Activated T-cell treated with anti-CD3 and anti-CD28 coated beads for 1 hour (primary cell): ENCODE measurements at regions not wholly inside any gene's neighbourhood (a gene's known extent, or its start where the extent isn't known, plus 50 kb on each side); places are given as distances from the start of the nearest gene placed in this dataset.

Source experiments
- DNase-seq: peaks from one replicate; pipeline ENCODE4 v3.0.0-alpha.2; 2020; ENCODE audit warnings: low read depth

DNA sequence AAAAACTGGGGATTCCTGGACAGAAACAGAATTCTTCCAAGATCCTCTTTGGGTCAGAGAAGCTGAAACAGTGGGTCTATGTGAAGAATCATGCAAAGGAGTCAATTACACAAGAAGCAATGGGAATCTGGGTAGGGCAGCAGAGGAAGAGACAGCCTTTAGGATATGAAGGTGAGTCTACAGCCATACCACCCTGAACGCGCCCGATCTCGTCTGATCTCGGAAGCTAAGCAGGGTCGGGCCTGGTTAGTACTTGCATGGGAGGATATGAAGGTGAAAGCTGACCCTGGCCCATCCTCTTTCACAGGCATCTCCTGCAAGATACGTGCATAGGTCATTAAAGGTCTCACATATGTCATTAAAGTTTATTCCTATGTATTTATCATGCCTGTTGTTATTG, 1080.9 kb upstream of the FANCL start:
- no peak for DNase-seq

DNA sequence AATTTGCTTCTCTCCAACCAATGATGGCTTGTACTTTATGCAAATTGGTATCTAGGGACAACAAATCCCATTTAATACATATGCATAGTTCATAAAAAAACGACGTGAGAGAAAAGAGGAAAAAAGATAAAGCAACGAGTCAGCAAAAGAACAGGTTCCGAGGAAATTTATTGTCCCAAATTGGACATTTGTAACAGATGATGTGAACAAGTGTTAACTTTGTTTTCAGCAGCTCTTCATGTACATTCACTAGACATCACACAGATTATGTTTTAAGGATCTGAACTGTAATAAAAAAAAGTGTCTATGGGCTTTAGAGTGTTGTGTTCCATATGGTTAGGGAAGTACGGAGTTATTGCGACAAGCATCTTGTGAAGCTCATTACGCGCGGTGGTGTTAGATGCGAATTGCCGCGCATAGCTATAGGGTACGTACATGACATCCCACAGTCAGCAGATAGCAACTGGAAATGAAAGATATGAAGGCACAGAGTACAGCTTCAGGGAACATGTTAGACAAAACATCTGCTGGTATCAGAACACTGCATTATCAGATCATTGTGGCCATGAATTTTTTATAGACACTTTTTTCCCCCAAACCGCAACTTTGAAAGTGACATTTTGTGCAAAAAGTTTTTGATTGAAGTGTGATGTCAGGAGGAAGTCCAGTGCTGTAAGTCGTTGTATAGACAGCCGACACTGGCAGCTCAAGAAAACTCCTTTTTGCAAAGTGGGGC, 1073.1 kb upstream of the FANCL start:
- DNase-seq: no peak

DNA sequence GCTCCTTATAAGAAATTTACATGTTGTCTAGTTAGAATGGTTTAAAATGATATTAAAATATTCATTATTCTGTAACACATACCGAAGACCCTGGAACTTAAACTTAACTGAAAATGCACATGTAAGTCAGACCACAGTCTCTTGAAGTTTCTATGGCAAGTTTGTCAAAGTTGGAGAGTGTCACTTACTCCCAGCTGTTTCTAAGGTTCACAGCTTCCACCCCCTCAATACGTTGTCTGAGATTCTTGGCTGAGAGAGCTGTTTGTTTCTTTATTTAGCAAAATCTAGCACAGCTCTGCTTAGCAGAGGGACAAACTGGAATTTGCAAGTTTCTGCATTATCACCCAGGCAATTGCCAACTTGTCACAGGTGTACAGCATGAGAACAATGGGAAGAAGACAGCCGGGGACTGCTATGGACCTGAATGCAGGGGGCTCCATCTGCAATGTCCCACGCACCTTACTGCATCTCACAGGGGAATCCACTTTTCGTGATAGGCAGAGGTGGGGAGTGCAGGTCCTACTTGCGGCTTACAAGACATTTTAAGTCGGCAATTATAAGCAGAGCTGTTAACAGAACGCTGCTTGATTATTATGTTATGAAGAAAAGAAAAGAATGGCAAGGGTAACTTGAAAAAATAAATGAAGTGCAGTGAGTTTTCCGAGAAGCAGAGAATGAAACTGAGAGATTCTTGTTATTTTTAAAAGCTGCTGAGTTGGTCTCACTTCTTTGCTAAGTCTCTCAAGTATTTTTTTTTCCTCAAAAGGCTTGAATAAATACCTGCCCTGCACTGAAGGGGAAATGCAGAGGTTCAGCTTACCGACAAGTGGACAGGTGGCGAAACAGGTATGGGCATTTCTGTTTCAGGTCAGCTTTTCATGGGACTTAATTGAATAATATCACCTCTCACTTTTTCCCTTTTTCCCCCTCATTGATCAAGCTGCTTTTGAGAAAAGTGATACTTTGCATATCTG, 1072.1 kb upstream of the FANCL start:
- DNase-seq: no peak

DNA sequence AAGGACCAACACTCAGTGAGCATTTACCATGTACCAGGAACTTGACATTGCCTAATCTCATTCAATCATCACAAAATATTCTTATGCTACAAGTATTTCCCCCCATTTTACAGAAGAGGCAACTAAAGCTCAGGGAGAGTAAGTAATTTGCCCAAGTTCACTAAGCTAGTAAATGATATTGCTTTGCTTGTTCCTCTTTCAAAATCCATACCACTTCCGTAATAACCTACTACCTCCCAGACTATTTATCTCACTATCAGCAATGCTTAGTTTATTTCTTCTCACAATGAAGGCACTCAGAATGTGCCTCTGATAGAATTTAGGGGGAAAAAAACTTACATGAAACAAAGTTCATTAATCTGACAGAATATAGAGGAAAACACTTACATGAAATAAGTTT, 1070.9 kb upstream of the FANCL start:
- DNase-seq: no peak

DNA sequence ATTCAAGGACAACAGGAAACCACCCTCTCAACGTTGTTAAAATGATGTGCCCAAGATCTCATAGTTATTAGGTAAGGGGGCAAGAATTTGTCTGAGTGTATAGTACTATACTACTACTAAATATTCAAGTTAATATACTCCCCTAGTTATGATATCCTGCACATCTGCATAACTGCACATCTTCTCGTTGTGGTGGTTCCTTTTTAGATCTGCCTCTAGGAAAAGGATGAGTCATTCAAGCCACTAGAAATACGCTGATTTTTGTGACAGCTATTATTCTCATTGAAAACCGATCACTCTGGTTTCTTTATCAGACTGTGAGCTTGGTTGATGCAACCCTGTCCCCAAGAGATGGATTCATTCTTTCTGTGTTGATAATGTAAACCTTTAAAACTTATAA, 1067.0 kb upstream of the FANCL start:
- no peak for DNase-seq

DNA sequence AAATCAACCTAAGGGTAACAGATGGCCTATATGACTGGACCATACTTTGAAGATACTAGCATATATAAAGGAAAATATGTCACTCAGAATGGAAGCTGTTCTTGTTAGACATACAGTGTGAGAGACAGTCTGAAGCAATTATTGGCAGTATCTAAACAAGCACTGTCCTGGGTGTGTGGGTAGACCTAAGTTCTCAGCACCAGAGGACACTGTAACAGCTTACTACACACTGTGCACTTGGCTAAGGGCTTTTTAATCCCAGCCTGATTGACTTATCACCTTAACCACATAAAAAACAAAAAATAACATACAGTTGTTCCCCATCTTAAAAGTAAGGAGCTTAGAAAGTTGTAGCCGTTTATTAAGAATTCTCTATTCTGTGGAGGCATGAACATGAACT, 1066.1 kb upstream of the FANCL start:
- no peak for DNase-seq

DNA sequence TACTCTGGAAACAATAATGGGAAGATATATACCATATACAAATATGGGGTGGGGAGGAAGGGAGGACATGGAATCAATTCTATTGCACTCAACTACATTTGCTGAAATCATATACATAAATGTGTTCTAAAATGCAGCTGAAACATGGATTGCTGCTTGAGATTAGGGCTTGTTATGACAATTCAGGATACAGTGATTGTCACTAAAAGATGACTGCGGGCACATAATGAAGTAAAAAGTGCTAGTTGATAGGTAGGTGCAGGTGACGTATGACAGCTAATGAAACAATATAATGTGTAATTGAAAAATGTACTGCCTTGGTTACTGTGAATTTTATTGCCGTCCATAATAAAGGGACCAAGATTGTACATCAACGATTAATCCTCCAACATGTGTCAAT, 1062.1 kb upstream of the FANCL start:
- DNase-seq: no peak

DNA sequence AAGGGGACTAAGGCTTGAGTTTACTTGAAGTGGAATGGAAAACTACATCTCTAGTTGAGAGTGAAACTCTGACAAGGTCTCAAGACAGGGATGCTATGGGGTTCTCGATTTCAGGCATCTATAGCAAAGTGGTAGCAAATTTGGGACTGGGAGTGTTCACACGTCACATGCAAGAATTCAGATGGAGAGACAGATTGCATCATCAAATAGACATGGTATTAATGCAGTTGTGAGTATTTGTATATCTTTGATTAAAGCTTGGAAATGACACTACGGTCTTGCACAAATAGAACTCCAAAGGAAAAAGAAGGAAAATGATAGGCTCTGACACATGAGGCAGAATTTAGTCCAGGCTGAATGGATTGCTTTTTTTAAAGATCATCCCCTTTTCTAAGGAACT, 1061.6 kb upstream of the FANCL start:
- DNase-seq: no peak

DNA sequence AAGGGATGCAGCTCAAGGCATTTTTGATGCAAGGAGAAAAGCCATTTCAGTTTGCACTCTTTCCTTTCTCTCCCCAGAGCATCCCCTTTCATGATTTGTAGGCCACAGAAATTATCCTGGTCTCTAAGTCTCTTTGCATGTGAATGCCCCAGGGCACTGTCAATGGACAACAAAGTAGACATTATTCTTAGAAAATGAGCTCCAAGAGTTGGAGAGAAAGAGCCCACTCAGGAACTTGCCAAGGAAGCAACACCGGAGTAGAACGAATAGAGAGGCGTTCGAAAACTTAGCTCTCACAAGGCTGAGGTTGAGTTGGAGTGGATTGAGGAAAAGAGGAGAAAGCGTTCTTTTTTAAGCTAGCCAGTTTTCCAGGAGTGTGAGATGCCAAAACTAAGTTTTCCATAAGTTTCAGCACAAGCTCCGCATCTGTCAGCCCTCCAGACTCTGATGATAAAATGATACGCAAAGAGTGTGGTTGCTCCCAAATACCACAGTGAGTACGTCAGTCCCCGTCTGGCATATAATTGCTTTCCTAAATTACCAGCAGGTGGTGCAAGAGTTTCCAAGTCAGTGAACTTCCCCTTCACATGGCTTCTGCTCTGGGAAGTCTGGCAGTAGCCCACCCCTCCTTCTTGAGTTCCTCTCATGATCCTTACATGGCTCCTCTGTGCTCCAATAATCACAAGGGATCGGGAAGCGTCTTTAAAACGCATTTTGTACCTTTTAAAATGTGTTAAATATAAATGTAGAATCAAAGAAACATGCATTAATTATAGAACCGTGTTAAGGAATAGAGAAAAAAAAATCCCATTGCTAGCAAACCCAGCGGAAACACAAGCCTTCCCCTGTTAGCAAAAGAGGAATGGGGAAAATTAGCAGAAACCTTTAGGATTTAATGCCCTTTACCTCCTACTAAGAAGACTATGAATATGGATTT, 1060.6 kb upstream of the FANCL start:
- no peak for DNase-seq

DNA sequence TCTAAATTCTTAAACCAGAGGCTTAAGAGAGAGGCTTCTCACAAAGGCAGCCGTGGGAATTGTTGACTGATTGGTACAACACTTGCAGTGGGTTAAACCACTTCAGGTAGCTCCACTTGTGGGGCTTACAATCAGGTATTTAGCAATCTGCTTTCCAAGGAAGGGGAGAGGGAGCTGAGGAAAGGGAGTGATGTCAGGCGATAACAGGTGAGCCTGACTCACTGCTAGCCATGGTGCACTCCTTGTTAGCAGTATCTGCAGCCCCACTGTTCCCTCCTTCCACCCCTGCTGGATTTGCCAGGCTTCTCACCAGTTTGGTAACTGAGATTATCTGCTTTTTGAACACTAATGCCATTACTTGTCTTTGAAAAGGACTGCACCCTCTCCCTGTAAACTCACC, 1056.7 kb upstream of the FANCL start:
- no peak for DNase-seq

DNA sequence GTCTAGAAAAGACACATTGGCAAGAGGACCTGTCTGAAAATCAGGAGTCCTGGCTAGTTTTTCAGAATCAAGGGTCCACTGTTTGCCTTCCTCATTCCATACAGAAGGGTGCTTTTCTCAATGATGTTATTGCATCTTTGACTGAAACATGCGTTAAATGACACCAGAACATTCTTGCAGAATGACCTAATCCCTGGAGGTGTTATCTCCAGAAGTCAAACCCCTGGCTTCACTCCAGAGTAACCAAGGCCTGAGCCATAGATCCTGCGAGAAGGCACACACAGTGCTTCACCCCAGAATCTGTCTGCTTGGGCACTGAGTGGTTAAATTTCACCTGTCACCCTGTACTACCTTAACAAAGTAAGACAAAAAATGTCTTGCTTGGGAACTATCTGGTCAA, 1055.2 kb upstream of the FANCL start:
- no peak for DNase-seq

DNA sequence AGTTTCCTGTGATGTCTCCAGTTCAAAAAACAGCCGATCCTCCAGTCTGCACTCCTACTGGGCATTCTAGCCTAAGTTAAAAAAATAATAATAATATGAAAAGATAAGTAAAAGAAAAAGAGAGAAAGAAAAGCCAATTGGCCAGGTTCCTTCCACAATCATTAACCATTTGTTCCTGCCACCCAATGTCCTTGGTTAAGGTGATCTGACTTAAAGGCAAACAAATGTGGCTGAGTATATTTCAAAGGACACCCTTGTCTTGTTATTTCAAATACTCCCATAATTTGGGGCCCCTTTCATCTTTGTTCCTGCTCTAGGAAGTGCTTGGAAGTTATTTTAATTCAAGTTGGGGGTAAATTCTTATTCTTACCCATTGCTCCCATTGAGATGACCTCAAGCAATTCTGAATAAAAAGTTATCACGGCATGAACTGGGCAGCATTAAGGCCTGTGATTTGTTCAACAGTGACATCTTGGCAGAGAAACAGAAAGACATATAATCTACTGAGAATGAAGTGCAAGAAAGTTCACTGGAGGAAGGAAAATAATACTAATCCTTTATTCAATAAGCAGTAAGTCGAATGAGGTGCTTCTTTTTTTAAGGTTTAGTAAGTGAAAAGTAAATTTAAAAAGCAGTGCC, 1054.5 kb upstream of the FANCL start:
- no peak for DNase-seq

DNA sequence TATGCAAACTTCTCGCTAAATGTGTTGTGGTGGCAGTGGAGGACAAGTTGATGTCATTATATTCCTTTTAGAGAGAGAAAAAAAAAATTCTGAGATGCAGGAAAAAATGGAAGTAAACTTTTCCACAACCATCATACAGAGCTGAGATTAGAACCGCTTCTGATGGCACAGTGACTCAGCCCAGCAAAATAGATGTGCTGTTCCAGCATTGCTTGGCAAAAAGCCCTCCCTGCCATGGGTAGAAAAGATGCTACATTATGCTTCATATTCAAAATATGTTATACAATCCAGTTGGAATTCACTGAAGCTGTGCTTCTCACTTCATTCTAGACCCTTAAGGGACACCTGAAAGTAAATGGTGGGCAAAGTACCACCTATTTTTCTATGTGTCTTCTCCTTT, 1047.6 kb upstream of the FANCL start:
- no peak for DNase-seq

DNA sequence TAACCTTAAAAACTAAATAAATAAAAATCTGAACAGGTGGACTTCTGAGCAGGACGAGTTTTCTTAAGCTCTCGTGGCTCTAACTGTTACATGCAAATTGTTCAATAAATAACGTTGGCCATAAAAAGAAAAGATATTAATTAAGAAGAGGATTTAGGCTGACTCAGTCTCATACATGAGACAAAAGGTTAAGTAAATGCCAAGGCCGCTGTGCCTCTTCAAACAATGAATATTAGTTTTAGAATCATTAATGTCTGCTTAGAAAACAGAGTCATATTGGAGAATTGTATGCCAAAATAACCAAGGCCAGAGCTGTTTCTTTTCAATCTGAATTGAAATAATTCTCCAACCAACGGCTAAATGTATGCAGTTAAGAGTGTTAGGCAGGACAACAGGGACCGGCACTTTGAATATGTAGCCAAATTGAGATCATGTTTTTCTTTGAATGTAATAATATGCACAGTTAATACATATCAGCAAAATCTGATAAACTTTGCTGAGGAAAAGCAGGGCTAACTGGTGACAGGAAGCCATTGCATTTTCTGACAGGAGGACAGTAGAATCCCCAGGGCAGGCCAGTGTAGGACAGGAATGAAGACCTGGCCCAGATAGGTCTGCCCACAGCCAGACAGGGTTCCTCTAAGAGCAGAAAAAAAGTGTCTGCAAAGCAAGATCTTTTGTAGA, 1041.4 kb upstream of the FANCL start:
- DNase-seq: no peak

DNA sequence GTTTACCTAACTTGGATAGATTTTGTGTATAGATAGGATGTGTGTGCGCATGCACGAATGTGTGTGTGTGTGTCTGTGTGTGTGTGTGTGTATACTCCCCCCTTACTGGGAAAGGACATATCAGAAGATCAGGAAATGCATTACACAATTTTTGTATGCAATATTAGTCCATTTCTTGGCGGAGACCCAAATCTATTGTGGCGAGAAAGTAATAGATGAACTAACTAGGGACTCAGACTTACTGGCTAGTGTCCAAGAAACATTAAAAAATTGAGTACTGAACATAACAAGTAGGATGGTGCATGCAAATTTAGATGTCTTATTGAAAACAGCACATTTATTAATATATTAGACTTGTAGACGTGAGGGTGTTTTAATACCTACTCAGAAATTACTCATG, 1036.5 kb upstream of the FANCL start:
- DNase-seq: no peak

DNA sequence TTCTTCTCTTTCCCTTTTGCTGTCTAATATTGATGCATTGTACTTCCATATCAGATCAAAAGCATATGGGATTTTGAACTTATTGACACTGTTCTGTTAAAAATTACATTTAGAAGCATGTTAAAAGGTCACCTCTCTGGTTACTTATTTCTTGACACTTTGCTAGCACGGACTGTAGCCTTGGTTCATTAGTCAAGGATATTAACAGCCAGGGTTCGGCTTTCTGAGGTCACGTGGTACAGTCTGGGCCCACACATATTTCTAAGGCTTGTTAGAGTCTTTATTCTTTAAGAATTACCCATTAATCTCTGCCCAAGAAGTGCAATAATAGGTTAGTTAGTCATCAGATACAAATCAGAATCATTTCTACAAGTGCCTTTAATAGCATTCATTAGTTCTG, 1035.8 kb upstream of the FANCL start:
- DNase-seq: no peak

DNA sequence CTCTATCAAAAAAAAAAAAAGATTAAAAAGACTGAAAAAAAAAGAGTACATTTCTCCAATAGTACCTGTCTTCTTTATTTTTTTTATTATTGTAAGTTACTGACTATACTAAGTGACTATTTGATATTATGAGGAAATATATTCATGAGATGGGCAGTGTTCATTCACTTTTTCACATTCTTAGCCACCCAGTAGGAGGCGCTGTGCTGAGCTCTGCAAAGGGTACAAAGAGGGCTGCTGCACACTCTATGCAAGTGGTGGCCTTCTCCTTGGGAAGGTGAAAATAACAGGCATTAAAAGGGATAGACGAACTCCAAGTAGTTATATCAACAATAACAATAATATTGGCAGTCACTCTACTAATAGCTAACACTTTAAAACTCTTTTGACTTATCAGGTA, 1034.9 kb upstream of the FANCL start:
- DNase-seq: no peak

DNA sequence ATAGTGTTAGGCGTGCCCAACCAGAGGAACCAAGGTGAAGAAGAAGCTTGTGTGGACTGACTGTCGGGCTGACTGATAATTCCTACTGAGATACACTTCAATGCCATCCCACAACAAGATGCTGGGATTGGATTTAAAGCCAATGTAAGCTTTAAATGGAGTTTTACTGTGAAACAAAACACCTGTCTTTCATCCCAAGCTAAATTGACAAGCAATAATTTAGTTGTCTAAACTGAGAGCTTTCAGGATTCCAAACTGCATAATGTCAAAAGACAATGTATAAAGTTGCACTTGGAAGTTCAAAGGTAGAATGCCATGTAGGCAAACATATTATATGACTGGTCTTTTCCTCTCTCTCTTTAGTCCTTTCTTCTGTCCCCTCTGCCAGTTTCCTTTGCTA, 1025.3 kb upstream of the FANCL start:
- no peak for DNase-seq

DNA sequence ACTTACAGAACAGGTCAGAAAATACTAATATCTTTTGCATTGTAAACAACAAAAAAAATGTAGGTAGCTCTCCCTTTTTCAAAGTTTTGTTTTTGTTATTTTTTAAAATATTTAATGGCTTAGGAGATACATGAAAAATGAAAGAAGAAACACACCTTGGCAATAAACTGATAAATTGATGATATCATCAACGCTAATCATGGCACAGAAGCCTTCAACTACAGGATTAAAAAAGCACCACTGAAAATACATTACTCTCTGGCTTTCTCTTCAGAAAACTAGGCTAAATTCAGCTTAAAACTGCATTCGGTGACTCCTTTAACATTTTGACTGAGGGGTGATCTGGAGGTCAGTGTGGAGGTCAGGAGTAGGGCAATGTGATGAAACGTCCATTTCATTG, 1018.8 kb upstream of the FANCL start:
- no peak for DNase-seq

DNA sequence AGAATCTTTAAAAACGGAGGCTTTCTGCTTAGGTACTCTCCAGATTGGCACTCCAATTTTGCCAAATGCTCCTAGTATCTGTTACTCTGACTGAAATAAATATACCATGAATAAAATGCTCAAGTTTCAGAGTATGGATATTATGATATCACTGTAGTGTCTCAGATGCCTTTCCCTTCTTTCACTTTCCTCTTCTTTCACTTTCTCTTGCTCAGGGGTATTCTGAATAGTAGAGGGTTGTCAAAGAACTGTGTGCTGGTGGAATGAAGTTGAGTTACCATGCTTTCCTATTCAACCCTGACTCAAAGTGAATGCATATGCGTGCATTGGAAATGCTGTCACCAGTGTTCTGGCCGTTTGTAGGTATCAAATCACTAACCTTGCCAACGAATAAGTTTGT, 1015.2 kb upstream of the FANCL start:
- no peak for DNase-seq

DNA sequence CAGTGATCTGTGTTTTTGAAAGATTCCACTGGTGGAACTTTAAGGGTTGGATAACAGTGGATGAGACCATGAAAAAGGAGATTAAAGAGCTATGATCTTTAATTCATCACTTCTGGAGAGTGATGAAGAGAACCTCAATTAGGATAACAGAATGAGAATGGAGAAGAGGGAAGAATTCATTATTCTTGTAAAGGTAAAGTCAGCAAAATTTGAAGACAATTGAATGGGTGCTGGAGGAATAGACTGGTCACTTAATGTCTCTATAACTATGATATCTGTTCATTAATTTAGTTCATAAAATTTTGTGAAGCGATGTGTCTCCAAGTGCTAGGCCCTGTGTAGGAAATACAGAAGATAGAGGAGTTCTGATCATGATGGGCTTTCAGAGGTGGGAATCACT, 1013.2 kb upstream of the FANCL start:
- no peak for DNase-seq
